Right lobe of liver (tissue), 4 donors: ENCODE measurements at regions not wholly inside any gene's neighbourhood (a gene's known extent, or its start where the extent isn't known, plus 50 kb on each side); places are given as distances from the start of the nearest gene placed in this dataset.

Experiments
- CTCF ChIP-seq, 4 donors: fragments of 200-600 bp in 3 of 4; fragments of 450-650 bp in 1 of 4; IDR thresholded peaks; one replicate each; pipeline versions ENCODE4 v1.5.1 to v1.8.0; 2016 to 2022; ENCODE audit warnings: antibody characterized with exemption in 4 of 4, mild to moderate bottlenecking in 2 of 4
- POLR2A ChIP-seq: fragments of 450-650 bp; IDR thresholded peaks from one replicate; pipeline ENCODE4 v1.6.1; 2017; ENCODE audit warnings: antibody characterized with exemption, mild to moderate bottlenecking
- donor health status: DM: no; HTN: no; CAD: no.
- donor health status: DM: no; HTN: no; CAD: no.
- donor health status: DM: no; HTN: yes; CAD: no.

GRCh38 chr13:33649212-33649878 lies 168.6 kb upstream of the RFC3 start:
- TF ChIP-seq CTCF (IDR thresholded peaks at IDR 0.05) (no peak), POLR2A (no peak)
